ENCODE measurements at regions not wholly inside any gene's neighbourhood (a gene's known extent, or its start where the extent isn't known, plus 50 kb on each side); places are given as distances from the start of the nearest gene placed in this dataset.

- no peaks in the 10 kb centered on the region for H3K9me3 Mint-ChIP-seq
- ATAC-seq (replicated peaks): no peak
- H3K4me3 Mint-ChIP-seq: no peak overlapping the region
- no peaks in the 10 kb centered on the region for H3K36me3 Mint-ChIP-seq (ENCODE audit: low read depth)
- peaks cover 10% of the 10 kb centered on the region for H3K27me3 Mint-ChIP-seq
- no peaks in the 10 kb centered on the region for H3K4me1 Mint-ChIP-seq
- no peak overlapping the region for H3K27ac Mint-ChIP-seq
These were observed 133.4 kb downstream of the OLFM1 start for GRCh38 chr9:135220601-135221575.

GRCh38 chr9:135221576-135221950, 134.1 kb downstream of the OLFM1 start:
- H3K4me3 Mint-ChIP-seq: no peak overlapping the region
- no peaks in the 10 kb centered on the region for H3K9me3 Mint-ChIP-seq
- peaks cover 10% of the 10 kb centered on the region for H3K27me3 Mint-ChIP-seq
- no peak overlapping the region for H3K27ac Mint-ChIP-seq
- no peak for ATAC-seq (replicated peaks)
- H3K36me3 Mint-ChIP-seq (ENCODE audit: low read depth): no peaks in the 10 kb centered on the region
- H3K4me1 Mint-ChIP-seq: no peaks in the 10 kb centered on the region

GRCh38 chr9:135221951-135222631, 134.6 kb downstream of the OLFM1 start:
- Mint-ChIP-seq H3K4me1 (no peaks in the 10 kb centered on the region), H3K27ac (no peak overlapping the region), H3K27me3 (peaks cover 5% of the 10 kb centered on the region), H3K36me3 (ENCODE audit: low read depth) (no peaks in the 10 kb centered on the region), H3K9me3 (no peaks in the 10 kb centered on the region), H3K4me3 (no peak overlapping the region)
- ATAC-seq (replicated peaks): no peak

- Mint-ChIP-seq H3K27ac (no peak overlapping the region), H3K27me3 (no peaks in the 10 kb centered on the region), H3K9me3 (no peaks in the 10 kb centered on the region), H3K36me3 (ENCODE audit: low read depth) (no peaks in the 10 kb centered on the region), H3K4me1 (no peaks in the 10 kb centered on the region), H3K4me3 (no peak overlapping the region)
- no peak for ATAC-seq (replicated peaks)
These were observed 135.7 kb downstream of the OLFM1 start for GRCh38 chr9:135222881-135223760.

GRCh38 chr9:135223831-135224230, 136.4 kb downstream of the OLFM1 start:
- H3K4me3 Mint-ChIP-seq: no peak overlapping the region
- no peaks in the 10 kb centered on the region for H3K27me3 Mint-ChIP-seq
- H3K27ac Mint-ChIP-seq: no peak overlapping the region
- H3K9me3 Mint-ChIP-seq: no peaks in the 10 kb centered on the region
- ATAC-seq (replicated peaks): no peak
- H3K36me3 Mint-ChIP-seq (ENCODE audit: low read depth): no peaks in the 10 kb centered on the region
- no peaks in the 10 kb centered on the region for H3K4me1 Mint-ChIP-seq

DNA sequence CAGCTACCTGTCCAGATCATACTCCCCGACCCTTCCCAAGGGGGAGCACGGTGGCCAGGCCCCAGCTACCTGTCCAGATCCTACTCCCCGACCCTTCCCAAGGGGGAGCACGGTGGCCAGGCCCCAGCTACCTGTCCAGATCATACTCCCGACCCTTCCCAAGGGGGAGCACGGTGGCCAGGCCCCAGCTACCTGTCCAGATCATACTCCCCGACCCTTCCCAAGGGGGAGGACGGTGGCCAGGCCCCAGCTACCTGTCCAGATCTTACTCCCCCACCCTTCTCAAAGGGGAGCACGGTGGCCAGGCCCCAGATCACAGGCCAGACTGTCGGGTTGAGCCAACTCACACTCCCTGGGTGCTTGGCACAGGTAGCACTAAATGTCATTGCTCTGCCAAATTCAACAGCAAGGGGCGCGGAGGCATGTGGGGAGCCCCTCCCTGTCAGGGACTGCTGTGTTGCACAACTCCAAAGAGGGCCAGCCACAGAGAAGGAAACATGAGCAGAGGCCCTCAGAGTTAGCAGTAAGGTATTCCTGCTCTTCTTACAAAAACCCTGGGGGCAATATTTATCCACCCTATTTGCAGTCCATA, 136.9 kb downstream of the OLFM1 start:
- no peak overlapping the region for H3K27ac Mint-ChIP-seq
- no peaks in the 10 kb centered on the region for H3K36me3 Mint-ChIP-seq (ENCODE audit: low read depth)
- no peaks in the 10 kb centered on the region for H3K27me3 Mint-ChIP-seq
- H3K4me1 Mint-ChIP-seq: no peaks in the 10 kb centered on the region
- no peak for ATAC-seq (replicated peaks)
- no peaks in the 10 kb centered on the region for H3K9me3 Mint-ChIP-seq
- no peak overlapping the region for H3K4me3 Mint-ChIP-seq

DNA sequence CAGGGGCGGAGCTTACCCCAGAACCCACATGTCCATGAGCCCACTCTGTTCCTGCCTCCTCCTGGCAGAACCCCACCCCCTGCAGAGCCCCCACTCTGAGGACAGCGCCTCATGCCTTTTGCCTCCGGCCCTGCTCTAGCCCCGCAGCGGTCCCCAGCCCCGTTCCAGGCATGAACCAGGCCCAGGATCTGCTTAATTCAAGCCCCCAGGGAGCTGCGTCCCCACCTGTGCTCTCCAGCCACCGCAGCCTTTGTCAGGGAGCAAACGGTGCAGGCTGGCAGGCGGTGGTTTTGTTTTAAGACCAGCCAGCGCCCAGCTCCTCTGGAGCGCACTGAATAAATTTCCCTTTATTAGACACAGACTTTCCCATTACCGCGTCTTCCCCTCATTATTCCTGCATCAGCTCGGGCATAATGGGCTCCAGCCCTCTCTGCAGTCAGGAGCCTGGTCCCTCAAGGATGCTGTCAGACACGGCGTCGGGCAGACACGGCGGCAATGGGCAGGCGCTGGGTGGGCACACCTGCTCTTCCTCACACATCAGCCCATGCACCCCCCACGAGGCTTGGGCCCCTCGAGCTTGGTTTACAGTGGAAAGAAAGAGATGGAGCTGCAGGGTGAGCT, 137.6 kb downstream of the OLFM1 start:
- H3K9me3 Mint-ChIP-seq: no peaks in the 10 kb centered on the region
- H3K27me3 Mint-ChIP-seq: no peaks in the 10 kb centered on the region
- H3K27ac Mint-ChIP-seq: no peak overlapping the region
- no peak for ATAC-seq (replicated peaks)
- no peak overlapping the region for H3K4me3 Mint-ChIP-seq
- no peaks in the 10 kb centered on the region for H3K36me3 Mint-ChIP-seq (ENCODE audit: low read depth)
- no peaks in the 10 kb centered on the region for H3K4me1 Mint-ChIP-seq

DNA sequence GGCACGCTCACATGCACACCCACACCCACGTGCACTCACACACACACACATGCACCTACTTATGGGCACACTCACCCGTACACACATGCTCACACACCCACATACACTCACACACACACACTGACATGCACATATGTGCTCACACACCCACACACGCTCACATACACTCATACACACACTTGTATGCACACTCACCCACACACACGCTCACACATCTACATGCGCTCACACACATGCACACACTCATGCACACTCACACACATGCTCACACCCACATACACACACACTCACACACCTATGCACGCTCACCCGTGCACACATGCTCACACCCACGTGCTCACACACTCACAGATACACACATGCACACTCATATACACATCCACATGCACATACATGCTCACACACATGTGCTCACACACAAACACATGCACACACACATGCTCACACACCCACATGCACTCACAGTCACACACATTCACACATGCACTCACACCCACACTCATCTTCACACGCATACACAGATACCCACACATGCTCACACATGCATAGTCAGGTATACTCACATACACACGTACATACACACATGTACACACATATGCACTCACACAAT, 138.3 kb downstream of the OLFM1 start:
- H3K27ac Mint-ChIP-seq: no peak overlapping the region
- H3K4me1 Mint-ChIP-seq: no peaks in the 10 kb centered on the region
- H3K9me3 Mint-ChIP-seq: no peaks in the 10 kb centered on the region
- H3K27me3 Mint-ChIP-seq: peaks cover 2% of the 10 kb centered on the region
- ATAC-seq (replicated peaks): no peak
- H3K4me3 Mint-ChIP-seq: no peak overlapping the region
- no peaks in the 10 kb centered on the region for H3K36me3 Mint-ChIP-seq (ENCODE audit: low read depth)

- H3K27ac Mint-ChIP-seq: no peak overlapping the region
- ATAC-seq (replicated peaks): no peak
- peaks cover 5% of the 10 kb centered on the region for H3K27me3 Mint-ChIP-seq
- H3K36me3 Mint-ChIP-seq (ENCODE audit: low read depth): no peaks in the 10 kb centered on the region
- no peaks in the 10 kb centered on the region for H3K9me3 Mint-ChIP-seq
- no peak overlapping the region for H3K4me3 Mint-ChIP-seq
- no peaks in the 10 kb centered on the region for H3K4me1 Mint-ChIP-seq
These were observed 139.0 kb downstream of the OLFM1 start for GRCh38 chr9:135226369-135227050.

DNA sequence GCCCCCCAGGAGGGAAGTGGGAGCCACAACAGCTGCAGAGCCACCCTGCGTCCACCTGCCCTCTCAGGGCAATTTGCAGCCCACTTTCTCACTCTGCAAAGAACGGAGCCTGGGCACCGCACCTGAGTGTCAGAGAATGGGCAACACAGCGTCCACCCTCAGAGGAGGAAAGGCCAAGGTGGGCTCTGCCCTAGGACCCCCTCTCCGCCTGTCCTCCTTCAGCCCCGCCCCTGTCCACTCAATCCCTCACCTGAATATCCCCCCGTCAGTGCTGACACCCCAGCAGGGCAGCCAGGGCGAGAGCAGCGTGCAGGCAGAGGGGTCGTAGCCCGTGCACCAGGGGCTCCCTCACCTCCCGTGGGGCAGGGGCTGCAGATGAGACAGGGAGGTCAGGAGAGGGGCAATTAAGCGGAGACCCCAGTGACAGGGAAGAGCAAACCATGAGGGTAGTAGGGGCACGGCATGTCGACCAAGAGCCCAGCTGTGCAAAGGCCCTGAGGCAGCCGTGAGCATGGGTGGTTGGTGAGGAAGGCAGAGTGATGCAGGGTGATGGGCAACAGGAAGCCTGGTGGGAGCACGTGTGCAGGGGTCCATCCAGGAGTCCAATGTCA, 140.3 kb downstream of the OLFM1 start:
- Mint-ChIP-seq H3K27ac (no peak overlapping the region), H3K9me3 (no peaks in the 10 kb centered on the region)
- no peak for ATAC-seq (replicated peaks)

GRCh38 chr9:135228345-135228982, 141.0 kb downstream of the OLFM1 start:
- no peak overlapping the region for H3K27ac Mint-ChIP-seq
- H3K4me3 Mint-ChIP-seq: no peak overlapping the region
- H3K36me3 Mint-ChIP-seq (ENCODE audit: low read depth): no peaks in the 10 kb centered on the region
- H3K27me3 Mint-ChIP-seq: peaks cover 8% of the 10 kb centered on the region
- peaks cover 4% of the 10 kb centered on the region for H3K9me3 Mint-ChIP-seq
- H3K4me1 Mint-ChIP-seq: no peaks in the 10 kb centered on the region
- no peak for ATAC-seq (replicated peaks)

More for the DNA sequence above, 140.3 kb downstream of the OLFM1 start:
- Mint-ChIP-seq H3K27me3 (peaks cover 8% of the 10 kb centered on the region), H3K4me1 (no peaks in the 10 kb centered on the region), H3K36me3 (ENCODE audit: low read depth) (no peaks in the 10 kb centered on the region), H3K4me3 (no peak overlapping the region)

GRCh38 chr9:135228983-135229625, 141.6 kb downstream of the OLFM1 start:
- Mint-ChIP-seq H3K4me3 (no peak overlapping the region), H3K9me3 (peaks cover 6% of the 10 kb centered on the region), H3K27me3 (peaks cover 8% of the 10 kb centered on the region), H3K4me1 (no peaks in the 10 kb centered on the region), H3K27ac (no peak overlapping the region), H3K36me3 (ENCODE audit: low read depth) (no peaks in the 10 kb centered on the region)
- ATAC-seq (replicated peaks): no peak

All from activated T-helper 17 cell treated with anti-CD3 and anti-CD28 coated beads, Interleukin-2, amount 50 U/mL, for 72 hours (primary cell).